ENCODE measurements at regions not wholly inside any gene's neighbourhood (a gene's known extent, or its start where the extent isn't known, plus 50 kb on each side); places are given as distances from the start of the nearest gene placed in this dataset.

GRCh38 chr9:109889456-109889855 is 109.5 kb downstream of the PALM2AKAP2 start:
- TF ChIP-seq EZH2 (IDR thresholded peaks at IDR 0.05; ENCODE audit: borderline replicate concordance) (no peak), CTCF (IDR thresholded peaks at IDR 0.05; ENCODE audit: poor library complexity) (no peak)

Data from hepatocyte (in vitro differentiated cells).